ENCODE measurements at regions not wholly inside any gene's neighbourhood (a gene's known extent, or its start where the extent isn't known, plus 50 kb on each side); places are given as distances from the start of the nearest gene placed in this dataset.

- no peak for TF ChIP-seq POLR2A (IDR thresholded peaks at IDR 0.05)
- TF ChIP-seq CTCF (IDR thresholded peaks at IDR 0.05): no peak
- no peak for TF ChIP-seq EP300 (IDR thresholded peaks at IDR 0.05)
These were observed 86.4 kb downstream of the P2RY1 start for GRCh38 chr3:152921351-152921750.
